ENCODE measurements at regions not wholly inside any gene's neighbourhood (a gene's known extent, or its start where the extent isn't known, plus 50 kb on each side); places are given as distances from the start of the nearest gene placed in this dataset.
A peak's percentile ranks its signal among the peaks of the same experiment; 100 is the strongest.

DNA sequence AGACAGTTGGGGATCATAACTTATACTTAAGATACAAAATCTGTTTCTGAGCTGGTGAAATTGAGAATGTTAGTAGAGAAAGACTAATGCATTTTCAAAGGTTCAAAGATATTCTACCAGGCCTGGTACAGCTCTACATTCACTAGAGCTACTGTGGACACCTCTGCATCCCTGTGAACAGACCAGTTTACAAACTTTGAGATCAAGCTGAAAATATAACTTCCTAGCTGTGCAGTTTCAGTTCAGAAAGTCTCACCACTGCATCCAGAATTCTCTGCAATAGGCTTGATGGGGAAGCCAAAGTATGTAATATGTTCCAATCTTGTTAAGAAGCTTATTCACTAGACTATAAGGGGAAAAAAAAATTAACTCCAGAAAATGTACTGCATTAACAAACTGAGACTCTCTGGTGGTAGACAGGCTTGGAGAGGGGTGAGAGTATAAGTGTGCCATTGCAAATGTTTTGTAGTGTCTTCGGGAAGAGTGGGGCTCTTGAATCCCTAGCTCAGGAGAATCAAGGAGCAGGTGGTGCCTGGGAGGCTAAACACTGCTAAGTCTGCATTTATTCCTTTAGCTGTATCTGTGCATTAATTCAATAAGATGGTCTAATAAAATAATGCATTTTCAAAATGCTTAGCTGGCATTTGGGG, 671.9 kb downstream of the NR2F1-AS1 start:
- DNase-seq (ENCODE audit: low read depth in 4 of 4, low spot score in 3 of 4): no peak

DNA sequence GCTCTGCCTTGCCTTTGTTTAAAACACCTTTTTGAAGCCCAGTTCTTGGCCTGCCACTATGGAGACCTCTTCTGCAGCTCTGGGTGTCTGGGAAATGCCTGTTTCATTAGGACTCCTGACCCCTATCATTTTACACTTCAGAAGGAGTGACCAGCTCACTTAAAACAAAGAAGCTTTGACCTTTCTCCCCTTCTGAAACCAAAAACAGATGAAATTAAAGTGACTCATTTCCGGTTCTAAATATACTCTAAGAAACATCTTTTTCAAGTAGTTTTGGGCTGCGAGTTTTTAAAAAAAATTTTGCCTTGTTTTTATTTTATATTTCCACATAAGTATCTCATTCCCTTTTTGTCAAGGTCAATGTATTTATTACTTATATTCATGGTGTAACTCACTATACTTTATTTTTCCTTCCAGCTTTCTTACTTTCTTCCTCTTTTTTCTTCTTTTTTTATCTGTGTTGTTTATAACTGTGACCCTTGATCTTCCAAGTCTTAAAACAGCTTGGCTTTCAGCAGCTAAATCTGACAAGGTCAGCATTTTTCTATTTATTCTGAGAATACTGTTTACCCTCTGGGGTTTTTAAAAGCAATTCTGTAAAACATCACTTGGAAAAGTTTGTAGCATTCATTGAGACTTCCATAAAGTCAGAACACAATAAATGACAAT, 672.9 kb downstream of the NR2F1-AS1 start:
- peak in 1 of 4 donors; percentile 52 for DNase-seq (ENCODE audit: low read depth in 4 of 4, low spot score in 3 of 4)

DNA sequence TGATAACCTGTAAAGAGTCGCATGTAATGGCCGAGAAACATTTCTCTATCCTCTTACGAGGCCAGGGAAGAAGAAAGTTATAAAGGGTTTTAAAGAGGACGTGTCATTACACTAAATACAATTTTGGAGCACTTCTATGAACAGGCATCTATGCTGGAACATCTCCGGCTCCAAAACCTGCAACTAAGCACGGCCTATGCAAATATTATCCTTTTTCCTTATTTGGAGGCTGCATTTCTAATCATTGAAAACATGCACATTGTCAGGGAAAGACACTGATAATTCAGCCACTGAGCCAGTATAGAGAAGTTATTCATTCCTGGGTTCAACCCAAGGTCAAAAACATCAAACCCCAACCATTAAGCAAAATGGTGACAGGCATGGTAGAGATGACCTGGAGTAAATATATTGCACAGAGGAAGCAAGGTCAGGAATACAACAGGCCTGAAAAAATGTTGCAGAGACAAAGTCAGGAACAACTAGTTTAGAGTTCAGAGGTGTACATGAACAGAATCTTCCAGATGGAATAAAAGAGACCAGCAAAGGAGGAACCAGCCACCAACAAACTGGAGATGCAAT, 674.1 kb downstream of the NR2F1-AS1 start:
- DNase-seq (ENCODE audit: low read depth in 4 of 4, low spot score in 3 of 4): no peak

DNA sequence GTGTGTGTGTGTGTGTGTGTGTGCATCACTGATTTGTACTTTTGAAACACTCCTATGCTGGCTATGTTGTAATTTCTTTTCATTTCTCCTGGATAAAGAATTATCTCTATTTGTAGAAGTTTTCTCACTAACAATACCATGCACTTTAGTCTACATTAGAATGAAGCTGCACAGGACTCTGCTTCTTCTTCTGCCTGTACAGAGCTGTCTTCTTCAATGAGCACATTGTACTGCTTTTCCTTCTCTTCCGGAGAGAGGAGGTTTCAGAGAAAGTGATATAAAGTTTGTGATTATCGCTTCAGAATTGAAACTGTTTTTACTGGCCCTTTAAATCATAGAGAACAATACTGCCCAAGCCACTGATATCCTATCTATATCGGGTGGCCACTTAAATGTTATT, 677.0 kb downstream of the NR2F1-AS1 start:
- DNase-seq (ENCODE audit: low read depth in 4 of 4, low spot score in 3 of 4): no peak

DNA sequence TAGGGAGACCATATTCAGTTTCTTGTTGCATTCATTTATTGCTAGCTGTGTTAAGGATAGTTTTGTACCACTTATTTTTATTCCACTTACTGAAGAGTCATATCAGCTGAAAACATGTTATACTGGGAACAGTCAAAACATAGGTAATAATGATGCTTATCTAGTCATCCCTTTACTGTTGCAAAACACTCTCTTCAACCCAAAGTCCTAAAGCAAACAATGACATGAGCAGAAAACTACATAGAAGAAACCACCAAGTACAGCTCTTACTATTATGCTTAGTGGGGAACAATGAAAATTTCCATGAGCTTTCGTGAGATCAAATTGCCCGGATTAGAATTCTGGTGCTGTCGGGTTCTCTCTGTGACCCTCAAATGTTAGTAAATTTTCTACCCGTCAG, 681.4 kb downstream of the NR2F1-AS1 start:
- no peak for DNase-seq (ENCODE audit: low read depth in 4 of 4, low spot score in 3 of 4)

DNA sequence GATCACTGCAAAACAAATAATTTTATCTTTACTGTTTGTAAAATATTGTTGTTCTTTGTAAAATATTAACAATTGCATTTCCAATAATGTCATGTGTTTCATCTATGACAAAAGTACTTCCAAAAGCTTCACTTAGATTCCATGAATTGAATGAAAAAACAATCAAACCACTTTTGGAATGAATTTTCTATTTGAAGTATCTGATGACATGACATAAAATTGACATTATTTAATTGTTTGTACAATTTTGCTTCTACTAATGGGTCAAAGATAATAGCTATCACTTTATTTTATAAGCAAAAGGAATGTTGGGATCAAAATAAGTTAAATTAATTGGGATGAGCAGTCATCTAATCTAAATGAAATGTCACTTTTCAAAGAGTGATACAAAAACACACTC, 684.3 kb downstream of the NR2F1-AS1 start:
- DNase-seq (ENCODE audit: low read depth in 4 of 4, low spot score in 3 of 4): no peak

DNA sequence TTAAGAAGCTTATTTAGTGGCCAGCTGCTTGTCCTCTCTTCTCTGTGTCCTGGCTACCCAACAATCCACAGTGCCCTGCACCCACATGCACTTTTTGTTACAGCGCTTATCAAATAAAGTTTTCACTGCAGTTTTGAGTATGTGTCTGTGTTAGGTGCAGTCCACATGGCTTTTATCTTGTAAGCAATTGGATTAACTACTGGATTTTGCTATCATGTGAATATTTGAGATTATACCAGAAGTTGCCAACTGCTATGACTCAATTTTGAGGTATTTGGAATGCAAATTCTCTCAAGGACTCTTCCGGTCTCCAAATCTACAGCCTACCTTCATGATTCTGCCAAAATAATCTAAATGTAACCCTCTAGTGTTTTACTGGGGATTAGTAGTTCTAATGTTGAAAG, 690.2 kb downstream of the NR2F1-AS1 start:
- DNase-seq (ENCODE audit: low read depth in 4 of 4, low spot score in 3 of 4): no peak

DNA sequence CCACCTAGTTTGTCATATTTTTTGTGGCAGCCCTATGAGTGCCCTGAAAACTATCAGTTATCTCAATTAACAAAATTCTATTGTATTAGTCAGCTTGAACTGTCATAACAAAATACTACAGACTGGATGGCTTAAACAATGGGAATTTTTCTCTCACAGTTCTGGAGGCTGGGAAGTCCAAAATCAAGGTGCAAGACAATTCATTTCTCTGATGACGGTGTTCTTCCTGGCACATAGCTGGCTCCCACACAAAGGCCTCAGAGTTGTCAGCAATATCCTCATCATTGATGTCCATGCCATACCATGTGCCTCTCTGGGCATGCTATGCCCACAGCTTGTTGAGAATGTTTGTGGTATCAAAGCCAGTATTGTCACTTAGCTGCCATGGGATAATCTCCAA, 691.9 kb downstream of the NR2F1-AS1 start:
- no peak for DNase-seq (ENCODE audit: low read depth in 4 of 4, low spot score in 3 of 4)

DNA sequence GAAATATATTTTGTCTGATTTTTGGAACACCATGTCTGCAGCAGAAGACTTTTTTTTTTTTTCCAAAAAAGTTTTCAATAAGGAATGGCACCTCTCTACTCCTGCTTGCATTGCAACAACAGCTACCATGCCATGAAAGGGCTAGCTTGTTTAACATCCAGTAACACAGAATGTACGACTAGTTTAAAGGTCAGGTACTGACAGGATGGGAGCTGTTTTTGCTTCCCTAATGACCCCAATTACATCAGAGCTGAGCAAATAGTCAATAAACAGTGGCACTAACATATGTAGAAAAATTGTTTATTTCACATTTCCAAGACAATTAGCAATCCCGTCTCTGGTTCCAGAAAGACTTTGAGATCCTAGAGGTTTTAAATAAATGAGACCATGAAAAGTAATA, 693.8 kb downstream of the NR2F1-AS1 start:
- DNase-seq (ENCODE audit: low read depth in 4 of 4, low spot score in 3 of 4): no peak

DNA sequence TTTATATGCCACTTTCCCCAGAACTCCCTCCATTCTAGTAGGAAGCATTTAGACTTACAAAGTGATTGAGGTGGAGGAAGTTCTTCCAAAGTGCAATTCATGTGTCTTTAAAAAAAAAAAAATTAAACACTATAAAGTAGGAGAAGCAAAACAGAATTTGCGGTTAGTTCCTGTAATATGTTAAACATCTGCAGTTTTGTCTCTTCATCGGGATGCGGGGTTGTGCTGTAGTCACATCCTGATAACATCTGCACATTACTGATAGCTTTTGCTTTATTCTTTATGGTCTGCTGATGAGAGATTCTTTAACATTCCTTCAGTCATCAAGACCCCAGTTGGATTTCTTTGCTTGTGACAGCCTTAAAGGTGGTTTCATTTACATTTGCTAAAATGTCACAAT, 694.3 kb downstream of the NR2F1-AS1 start:
- no peak for DNase-seq (ENCODE audit: low read depth in 4 of 4, low spot score in 3 of 4)

DNA sequence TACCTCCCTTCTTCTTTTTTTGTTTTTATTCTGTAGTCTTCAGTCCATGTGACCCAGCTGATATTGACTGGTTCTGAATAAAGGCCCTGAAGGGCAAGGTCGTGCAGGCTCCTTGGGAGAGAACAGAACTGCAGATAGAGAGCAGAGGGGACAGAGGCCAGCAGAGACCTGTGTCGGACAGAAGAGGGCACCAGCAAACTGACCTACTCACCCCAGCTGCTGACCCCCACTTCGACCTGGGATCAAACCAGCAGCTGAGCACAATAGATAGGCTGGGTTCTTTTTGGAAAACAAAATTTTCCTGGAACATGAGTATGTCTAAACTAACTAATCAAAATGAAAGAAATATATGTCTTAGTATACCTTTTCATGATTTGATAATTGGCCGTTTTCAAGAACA, 695.1 kb downstream of the NR2F1-AS1 start:
- DNase-seq (ENCODE audit: low read depth in 4 of 4, low spot score in 3 of 4): no peak

DNA sequence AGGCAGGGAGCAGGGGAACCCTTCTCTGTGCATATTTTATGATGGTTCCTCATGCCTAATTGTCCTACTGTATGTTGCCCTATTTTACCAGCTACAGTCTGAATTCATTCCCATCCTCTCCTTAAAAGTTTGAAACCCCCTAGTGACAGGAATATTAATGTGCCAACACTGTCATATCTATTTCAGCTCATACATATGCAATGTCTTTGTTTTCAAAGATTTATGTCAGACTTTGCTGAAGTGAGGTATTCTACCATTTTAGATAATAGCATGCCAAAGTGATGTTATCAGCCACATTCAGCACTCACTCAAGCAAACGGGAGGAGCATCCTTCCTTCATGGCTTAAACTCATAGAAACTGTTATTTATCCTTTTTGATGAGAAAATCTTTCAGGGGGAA, 696.5 kb downstream of the NR2F1-AS1 start:
- no peak for DNase-seq (ENCODE audit: low read depth in 4 of 4, low spot score in 3 of 4)

DNA sequence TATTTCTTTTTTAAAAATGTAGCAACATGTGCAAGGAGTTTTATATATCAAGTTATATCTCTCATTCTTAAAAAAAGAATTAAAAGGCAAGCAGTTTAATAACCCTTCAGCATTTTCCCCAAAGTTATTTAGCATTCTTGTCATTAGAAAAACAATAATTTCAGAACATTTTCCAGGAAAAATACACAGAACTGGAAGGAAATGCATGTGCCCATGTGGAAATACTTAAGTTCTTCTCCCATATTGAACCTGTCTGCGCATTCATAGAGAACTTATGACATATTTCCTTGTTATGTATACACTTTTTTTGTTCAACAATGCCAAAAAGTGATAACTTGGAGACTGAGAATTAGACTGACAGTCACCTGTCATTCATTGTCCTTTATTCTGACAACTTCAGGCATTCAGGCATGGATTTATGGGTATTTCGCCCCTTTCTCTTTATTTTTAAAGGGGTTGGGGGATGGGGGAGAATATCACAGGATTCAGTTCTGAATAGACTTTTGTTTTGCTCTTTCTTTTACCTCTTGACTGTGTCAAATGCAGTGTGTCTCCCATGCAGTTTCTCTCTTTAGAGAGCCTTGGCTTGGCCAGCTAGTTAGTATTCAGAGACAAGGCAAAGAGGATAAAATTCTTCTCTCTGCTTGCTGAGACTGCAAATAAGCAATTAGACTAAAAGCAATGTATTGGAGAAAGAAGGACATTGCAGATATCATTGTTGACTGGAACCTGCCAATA, 701.0 kb downstream of the NR2F1-AS1 start:
- no peak for DNase-seq (ENCODE audit: low read depth in 4 of 4, low spot score in 3 of 4)

DNA sequence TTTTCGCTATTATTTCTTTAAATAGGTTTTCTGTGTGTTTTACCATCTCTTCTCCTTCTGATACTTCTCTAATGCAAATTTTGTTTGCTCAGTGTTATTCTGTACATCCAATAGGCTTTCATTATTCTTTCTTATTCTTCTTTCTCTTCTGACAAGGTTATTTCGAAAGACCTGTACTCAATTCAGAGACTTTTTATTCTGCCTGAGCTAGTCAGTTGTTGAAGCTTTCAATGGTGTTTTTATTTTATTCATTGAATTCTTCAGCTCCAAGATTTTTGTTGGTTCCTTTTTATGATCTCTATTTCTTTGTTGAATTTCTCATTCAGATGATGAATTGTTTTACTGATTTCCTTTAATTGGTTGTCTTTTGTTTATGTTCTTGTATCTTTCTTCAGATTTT, 706.2 kb downstream of the NR2F1-AS1 start:
- no peak for DNase-seq (ENCODE audit: low read depth in 4 of 4, low spot score in 3 of 4)

DNA sequence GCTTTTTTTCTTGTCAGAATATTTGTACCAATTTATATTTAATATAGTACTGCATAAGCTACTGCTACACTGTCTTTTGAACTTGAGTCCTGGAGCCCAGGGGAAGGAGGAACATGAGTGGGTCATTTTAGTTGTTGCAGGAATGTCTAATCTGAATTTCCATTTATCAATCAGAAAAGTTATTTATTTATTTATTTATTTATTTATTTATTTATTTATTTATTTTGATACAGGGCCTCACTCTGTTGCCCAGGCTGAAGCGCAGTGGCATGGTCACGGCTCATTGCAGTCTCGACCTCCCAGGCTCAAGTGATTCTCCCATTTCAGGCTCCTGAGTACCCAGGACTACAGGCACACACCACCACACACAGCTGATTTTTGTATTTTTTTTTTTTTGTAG, 712.6 kb downstream of the NR2F1-AS1 start:
- no peak for DNase-seq (ENCODE audit: low read depth in 4 of 4, low spot score in 3 of 4)

DNA sequence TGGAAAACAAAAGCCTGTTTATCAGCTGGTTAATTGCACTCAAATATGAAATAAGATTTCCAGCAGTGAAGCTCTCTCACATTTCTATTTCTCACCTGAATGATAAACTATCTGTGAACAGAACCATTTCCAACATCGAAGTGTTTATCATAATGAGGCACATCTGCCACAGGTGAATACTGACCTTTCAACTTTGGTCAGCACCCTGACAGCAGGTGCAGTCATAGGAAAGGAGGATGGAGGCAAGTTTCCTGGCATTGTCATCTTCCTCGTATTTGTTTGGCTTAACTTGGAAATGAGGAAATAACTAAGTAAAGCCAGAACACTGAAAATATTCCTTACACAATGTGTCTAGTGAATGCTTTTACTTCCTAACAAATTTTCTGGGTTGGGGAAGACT, 716.4 kb downstream of the NR2F1-AS1 start:
- DNase-seq (ENCODE audit: low read depth in 4 of 4, low spot score in 3 of 4): no peak

DNA sequence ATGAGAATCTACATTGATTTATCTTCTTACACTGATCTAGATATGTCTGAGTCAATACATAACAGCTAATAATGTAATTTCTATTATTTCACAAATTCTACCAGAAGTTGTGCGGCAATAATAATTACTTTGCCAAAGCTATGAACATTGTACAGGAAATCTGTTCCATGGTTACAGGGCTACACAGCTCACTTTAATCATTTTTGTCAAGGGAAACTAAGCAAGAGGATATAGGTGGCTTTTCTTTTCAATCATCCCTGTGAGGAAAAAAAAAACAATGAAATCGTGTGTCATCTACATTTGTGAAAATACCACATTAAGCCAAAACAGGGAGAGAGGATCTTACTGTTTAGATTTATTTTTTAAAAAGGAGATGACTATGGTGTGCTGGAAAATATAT, 717.4 kb downstream of the NR2F1-AS1 start:
- DNase-seq (ENCODE audit: low read depth in 4 of 4, low spot score in 3 of 4): no peak

DNA sequence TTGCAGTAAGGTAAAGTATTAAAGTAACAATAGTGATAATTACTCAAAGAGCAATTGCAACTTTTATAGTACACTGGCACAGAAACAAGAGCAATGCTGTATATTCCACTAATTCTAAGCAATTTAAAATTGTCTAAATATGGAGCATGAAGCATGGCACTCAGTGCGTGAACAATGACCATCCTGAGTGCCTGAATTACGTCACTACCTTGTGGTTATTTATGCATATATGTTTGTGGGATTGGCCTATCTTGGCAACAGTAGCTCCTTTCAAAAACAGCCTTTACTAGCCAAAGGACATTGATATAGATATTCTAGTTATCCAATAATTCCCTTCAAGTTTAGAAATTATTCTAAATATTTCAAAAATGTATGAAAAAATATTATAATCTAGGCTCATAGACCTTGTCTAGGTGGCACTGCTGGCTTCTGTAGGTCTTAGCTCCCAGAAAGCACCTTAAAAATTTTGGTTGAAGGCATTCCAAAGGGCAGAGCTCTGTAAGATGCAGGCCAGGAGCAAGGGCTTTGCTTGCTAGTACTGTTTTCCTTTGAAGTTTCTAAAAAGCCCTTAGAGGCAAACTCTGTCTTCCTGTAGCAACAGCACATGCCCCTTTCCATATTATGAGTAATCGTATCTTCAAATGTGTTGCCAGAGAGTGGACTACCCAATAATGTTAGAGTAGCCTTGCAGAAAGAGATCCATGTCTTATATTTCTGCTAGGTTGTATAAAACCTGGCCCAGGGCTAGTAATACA, 719.3 kb downstream of the NR2F1-AS1 start:
- DNase-seq (ENCODE audit: low read depth in 4 of 4, low spot score in 3 of 4): no peak

DNA sequence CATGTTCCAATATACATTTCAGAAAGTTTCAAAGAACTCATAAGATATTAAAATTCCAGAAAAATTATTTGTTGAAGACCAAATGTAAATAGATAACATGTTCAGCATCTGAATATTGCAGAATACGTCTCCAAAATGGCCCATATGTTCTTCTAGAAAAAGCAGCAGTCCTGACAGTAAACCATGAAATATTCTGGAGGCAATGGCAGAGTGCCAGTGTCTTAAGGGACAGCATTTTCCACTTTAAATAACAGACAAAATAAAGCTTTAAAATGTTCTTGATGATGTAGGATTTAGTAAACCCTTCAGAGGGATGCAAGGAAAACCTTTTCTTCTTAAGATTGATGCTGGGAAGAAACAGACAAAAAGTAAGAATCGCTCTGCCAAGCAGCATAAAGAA, 721.0 kb downstream of the NR2F1-AS1 start:
- DNase-seq (ENCODE audit: low read depth in 4 of 4, low spot score in 3 of 4): no peak

DNA sequence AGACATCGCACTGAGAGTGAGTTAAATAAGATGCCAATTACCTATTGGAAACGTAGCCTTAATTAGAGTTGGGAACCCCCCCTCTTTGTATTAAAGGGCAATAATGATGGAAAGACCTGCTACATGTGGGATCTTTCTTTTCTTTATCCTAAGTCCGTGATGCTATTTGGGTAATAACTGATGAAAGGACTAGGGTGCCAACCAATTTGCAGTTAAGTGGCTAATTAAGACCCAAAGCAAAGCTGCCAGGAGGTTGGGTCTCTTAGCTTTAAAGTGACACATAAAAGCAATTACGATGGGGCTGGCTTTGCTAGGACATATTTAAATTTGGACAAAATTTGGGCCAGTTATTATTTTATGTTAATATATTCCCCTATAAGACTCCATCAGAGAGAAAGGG, 728.8 kb downstream of the NR2F1-AS1 start:
- DNase-seq (ENCODE audit: low read depth in 4 of 4, low spot score in 3 of 4): no peak

DNA sequence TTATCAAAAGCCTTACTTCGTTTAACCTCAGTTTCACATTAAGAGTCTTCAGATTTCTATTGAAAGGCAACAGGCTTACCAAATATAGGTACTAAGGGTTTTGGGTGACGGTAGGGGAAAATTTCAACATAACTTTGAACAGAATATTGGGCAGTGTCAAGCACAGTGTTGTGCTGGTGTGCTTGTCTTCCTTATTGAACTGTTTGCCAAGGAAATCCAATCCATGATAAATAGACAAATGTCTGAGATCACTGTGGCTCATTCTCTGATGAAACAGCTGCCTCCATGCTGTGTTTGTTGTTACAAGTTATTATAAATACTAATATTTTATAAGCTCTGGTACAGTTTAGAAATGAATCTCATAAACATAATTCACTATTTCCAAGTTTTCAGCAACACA, 730.1 kb downstream of the NR2F1-AS1 start:
- no peak for DNase-seq (ENCODE audit: low read depth in 4 of 4, low spot score in 3 of 4)

Data from left renal pelvis (tissue), 4 donors.